ENCODE measurements at regions not wholly inside any gene's neighbourhood (a gene's known extent, or its start where the extent isn't known, plus 50 kb on each side); places are given as distances from the start of the nearest gene placed in this dataset.
A peak's percentile ranks its signal among the peaks of the same experiment; 100 is the strongest.
"Not testable (repeated sequence)": the region's sequence is repeated elsewhere in the genome, so short reads cannot be mapped to it uniquely, and the experiment has no call there.

- no peaks in the 10 kb centered on the region for H3K4me1 Mint-ChIP-seq (ENCODE audit: low read depth)
- no peak overlapping the region for H3K27ac Mint-ChIP-seq
- H3K27me3 Mint-ChIP-seq (ENCODE audit: low read depth): no peaks in the 10 kb centered on the region
- H3K4me3 Mint-ChIP-seq: no peak overlapping the region
- peaks cover 15 to 25% of the 10 kb centered on the region in 2 donors for H3K9me3 Mint-ChIP-seq
- DNase-seq (no peak), ATAC-seq (replicated peaks in 1 of 2) (no peak)
- peaks cover 6 to 16% of the 10 kb centered on the region in 2 donors for H3K36me3 Mint-ChIP-seq (ENCODE audit: insufficient read depth in 2 of 2)
These were observed 197.5 kb upstream of the FN1 start for GRCh38 chr2:215633360-215633759.

- Mint-ChIP-seq H3K4me1 (ENCODE audit: low read depth) (no peaks in the 10 kb centered on the region), H3K27ac (no peak overlapping the region), H3K4me3 (no peak overlapping the region), H3K36me3 (ENCODE audit: insufficient read depth in 2 of 2) (peaks cover 6 to 16% of the 10 kb centered on the region in 2 donors), H3K9me3 (peaks cover 15 to 23% of the 10 kb centered on the region in 2 donors), H3K27me3 (ENCODE audit: low read depth) (no peaks in the 10 kb centered on the region)
- ATAC-seq (replicated peaks in 1 of 2): no peak
- no peak for DNase-seq
These were observed 195.8 kb upstream of the FN1 start for GRCh38 chr2:215631696-215632095.

GRCh38 chr2:215630796-215631195 is 194.9 kb upstream of the FN1 start:
- H3K4me3 Mint-ChIP-seq; DNase-seq; H3K27me3 Mint-ChIP-seq (ENCODE audit: low read depth); ATAC-seq (replicated peaks in 1 of 2); H3K4me1 Mint-ChIP-seq (ENCODE audit: low read depth); H3K27ac Mint-ChIP-seq: not testable (repeated sequence)
- Mint-ChIP-seq H3K36me3 (ENCODE audit: insufficient read depth in 2 of 2) (peaks cover 6 to 16% of the 10 kb centered on the region in 2 donors), H3K9me3 (peaks cover 13 to 23% of the 10 kb centered on the region in 2 donors)

- Mint-ChIP-seq H3K4me3 (no peak overlapping the region), H3K4me1 (ENCODE audit: low read depth) (no peaks in the 10 kb centered on the region), H3K27ac (no peak overlapping the region), H3K9me3 (peaks cover 6 to 8% of the 10 kb centered on the region in 2 donors), H3K27me3 (ENCODE audit: low read depth) (no peaks in the 10 kb centered on the region), H3K36me3 (ENCODE audit: insufficient read depth in 2 of 2) (peaks cover 0 to 3% of the 10 kb centered on the region in 2 donors)
- ATAC-seq (replicated peaks in 1 of 2) (no peak), DNase-seq (no peak)
These were observed 191.9 kb upstream of the FN1 start for GRCh38 chr2:215627771-215628170.

GRCh38 chr2:215626812-215627281 is 191.0 kb upstream of the FN1 start:
- Mint-ChIP-seq H3K4me1 (ENCODE audit: low read depth) (no peaks in the 10 kb centered on the region), H3K27ac (no peak overlapping the region), H3K9me3 (peaks cover 1 to 3% of the 10 kb centered on the region in 2 donors), H3K27me3 (ENCODE audit: low read depth) (no peaks in the 10 kb centered on the region), H3K36me3 (ENCODE audit: insufficient read depth in 2 of 2) (peaks cover 0 to 2% of the 10 kb centered on the region in 2 donors), H3K4me3 (no peak overlapping the region)
- DNase-seq (no peak), ATAC-seq (replicated peaks in 1 of 2) (no peak)

GRCh38 chr2:215626063-215626462 is 190.2 kb upstream of the FN1 start:
- ATAC-seq (replicated peaks in 1 of 2) (no peak), DNase-seq (no peak)
- H3K9me3 Mint-ChIP-seq: peaks cover 0 to 3% of the 10 kb centered on the region in 2 donors

GRCh38 chr2:215625207-215625606 is 189.3 kb upstream of the FN1 start:
- no peaks in the 10 kb centered on the region for H3K9me3 Mint-ChIP-seq
- DNase-seq (no peak), ATAC-seq (replicated peaks in 1 of 2) (no peak)
- H3K4me3 Mint-ChIP-seq: no peak overlapping the region
- peaks cover 8% of the 10 kb centered on the region for H3K27me3 Mint-ChIP-seq (ENCODE audit: low read depth)
- H3K27ac Mint-ChIP-seq: no peak overlapping the region
- peaks cover 4% of the 10 kb centered on the region for H3K4me1 Mint-ChIP-seq (ENCODE audit: low read depth)
- no peaks in the 10 kb centered on the region for H3K36me3 Mint-ChIP-seq (ENCODE audit: insufficient read depth in 2 of 2)

More at GRCh38 chr2:215626063-215626462, 190.2 kb upstream of the FN1 start:
- Mint-ChIP-seq H3K27me3 (ENCODE audit: low read depth) (peaks cover 1% of the 10 kb centered on the region), H3K36me3 (ENCODE audit: insufficient read depth in 2 of 2) (no peaks in the 10 kb centered on the region), H3K4me3 (no peak overlapping the region), H3K4me1 (ENCODE audit: low read depth) (no peaks in the 10 kb centered on the region), H3K27ac (no peak overlapping the region)

GRCh38 chr2:215624423-215624829 is 188.6 kb upstream of the FN1 start:
- Mint-ChIP-seq H3K9me3 (no peaks in the 10 kb centered on the region), H3K27me3 (ENCODE audit: low read depth) (peaks cover 8% of the 10 kb centered on the region), H3K27ac (no peak overlapping the region), H3K4me3 (no peak overlapping the region), H3K36me3 (ENCODE audit: insufficient read depth in 2 of 2) (no peaks in the 10 kb centered on the region), H3K4me1 (ENCODE audit: low read depth) (peaks cover 10% of the 10 kb centered on the region)
- DNase-seq (no peak), ATAC-seq (replicated peaks in 1 of 2) (no peak)

- Mint-ChIP-seq H3K27me3 (ENCODE audit: low read depth) (peaks cover 20% of the 10 kb centered on the region), H3K4me1 (ENCODE audit: low read depth) (peaks cover 12% of the 10 kb centered on the region), H3K27ac (no peak overlapping the region), H3K36me3 (ENCODE audit: insufficient read depth in 2 of 2) (no peaks in the 10 kb centered on the region), H3K9me3 (no peaks in the 10 kb centered on the region), H3K4me3 (no peak overlapping the region)
- ATAC-seq (replicated peaks in 1 of 2) (no peak), DNase-seq (no peak)
These were observed 187.0 kb upstream of the FN1 start for GRCh38 chr2:215622837-215623236.

GRCh38 chr2:215621381-215621780 is 185.5 kb upstream of the FN1 start:
- peaks cover 26% of the 10 kb centered on the region for H3K27me3 Mint-ChIP-seq (ENCODE audit: low read depth)
- no peaks in the 10 kb centered on the region for H3K36me3 Mint-ChIP-seq (ENCODE audit: insufficient read depth in 2 of 2)
- DNase-seq (no peak), ATAC-seq (replicated peaks in 1 of 2) (no peak)
- H3K4me3 Mint-ChIP-seq: no peak overlapping the region
- peaks cover 12% of the 10 kb centered on the region for H3K4me1 Mint-ChIP-seq (ENCODE audit: low read depth)
- no peak overlapping the region for H3K27ac Mint-ChIP-seq
- no peaks in the 10 kb centered on the region for H3K9me3 Mint-ChIP-seq

GRCh38 chr2:215620528-215620927 is 184.7 kb upstream of the FN1 start:
- no peak overlapping the region for H3K4me3 Mint-ChIP-seq
- DNase-seq (no peak), ATAC-seq (replicated peaks in 1 of 2) (no peak)
- H3K9me3 Mint-ChIP-seq: no peaks in the 10 kb centered on the region
- H3K27ac Mint-ChIP-seq: no peak overlapping the region
- H3K27me3 Mint-ChIP-seq (ENCODE audit: low read depth): peaks cover 26% of the 10 kb centered on the region
- H3K36me3 Mint-ChIP-seq (ENCODE audit: insufficient read depth in 2 of 2): no peaks in the 10 kb centered on the region
- peaks cover 12% of the 10 kb centered on the region for H3K4me1 Mint-ChIP-seq (ENCODE audit: low read depth)

- Mint-ChIP-seq H3K4me3 (peak overlapping the region; percentile 49 to 61), H3K4me1 (ENCODE audit: low read depth) (peaks cover 12% of the 10 kb centered on the region), H3K36me3 (ENCODE audit: insufficient read depth in 2 of 2) (no peaks in the 10 kb centered on the region), H3K9me3 (no peaks in the 10 kb centered on the region), H3K27me3 (ENCODE audit: low read depth) (peaks cover 26% of the 10 kb centered on the region), H3K27ac (no peak overlapping the region)
- DNase-seq: no peak
- no peak for ATAC-seq (replicated peaks in 1 of 2)
These were observed 184.1 kb upstream of the FN1 start for GRCh38 chr2:215619989-215620388.

GRCh38 chr2:215619022-215619958 is 183.4 kb upstream of the FN1 start:
- Mint-ChIP-seq H3K27ac (no peak overlapping the region), H3K27me3 (ENCODE audit: low read depth) (peaks cover 26% of the 10 kb centered on the region), H3K4me1 (ENCODE audit: low read depth) (peaks cover 12% of the 10 kb centered on the region), H3K9me3 (no peaks in the 10 kb centered on the region), H3K4me3 (peak overlapping the region; percentile 49 to 61), H3K36me3 (ENCODE audit: insufficient read depth in 2 of 2) (no peaks in the 10 kb centered on the region)
- DNase-seq (peak in 1 of 2 donors; percentile 9), ATAC-seq (replicated peaks in 1 of 2) (no peak)
